ENCODE measurements at regions not wholly inside any gene's neighbourhood (a gene's known extent, or its start where the extent isn't known, plus 50 kb on each side); places are given as distances from the start of the nearest gene placed in this dataset.

GRCh38 chr12:88375306-88376305 lies 204.7 kb downstream of the KITLG start:
- TF ChIP-seq POLR2A (IDR thresholded peaks at IDR 0.05) (no peak), CTCF (IDR thresholded peaks at IDR 0.05) (no peak)

All from lower leg skin (tissue), 3 donors.